Lung (tissue), 11 donors: ENCODE measurements at regions not wholly inside any gene's neighbourhood (a gene's known extent, or its start where the extent isn't known, plus 50 kb on each side); places are given as distances from the start of the nearest gene placed in this dataset.

Experiments used
- ATAC-seq: fragments of 200-7000 bp; cut with Tn5 transposase; one replicate; pipeline ENCODE4 v1.9.1; 2020; ENCODE audit warnings: moderate number of reproducible peaks; ENCODE audit not compliant: insufficient read depth, low FRiP score
- DNase-seq, 3 donors: peaks; one replicate each; pipeline ENCODE4 v3.0.0-alpha.2; 2013 to 2017
- H3K27ac ChIP-seq, 2 donors: one replicate each; pipeline ENCODE4 v1.5.1; 2013; ENCODE audit warnings: mild to moderate bottlenecking in 2 of 2, moderate library complexity in 2 of 2, control low read depth in 1 of 2, inconsistent platforms in 1 of 2, low read depth in 1 of 2, low read length in 1 of 2
- H3K27me3 ChIP-seq, 3 donors: one replicate each; pipeline ENCODE4 v1.5.1; 2013; ENCODE audit warnings: low read length in 2 of 3; ENCODE audit not compliant: control insufficient read depth in 3 of 3, insufficient read depth in 3 of 3
- H3K36me3 ChIP-seq, 4 donors: one replicate each; pipeline ENCODE4 v1.5.1; 2013; ENCODE audit warnings: low read length in 4 of 4, mild to moderate bottlenecking in 1 of 4, moderate library complexity in 1 of 4; ENCODE audit not compliant: control insufficient read depth in 4 of 4, insufficient read depth in 4 of 4
- H3K4me1 ChIP-seq, 5 donors: one replicate each; pipeline ENCODE4 v1.5.1; 2013; ENCODE audit warnings: low read length in 5 of 5, mild to moderate bottlenecking in 2 of 5, moderate library complexity in 1 of 5; ENCODE audit not compliant: control insufficient read depth in 5 of 5, insufficient read depth in 5 of 5
- H3K4me3 ChIP-seq: one replicate; pipeline ENCODE4 v1.5.1; 2013; ENCODE audit warnings: mild to moderate bottlenecking, control low read depth, moderate library complexity
- H3K9ac ChIP-seq, 2 donors: one replicate each; pipeline ENCODE4 v1.5.1; 2013; ENCODE audit warnings: low read length in 2 of 2, control low read depth in 1 of 2; ENCODE audit not compliant: insufficient read depth in 1 of 2
- H3K9me3 ChIP-seq, 4 donors: one replicate each; pipeline ENCODE4 v1.5.1; 2013; ENCODE audit warnings: low read length in 3 of 4, mild to moderate bottlenecking in 1 of 4, moderate library complexity in 1 of 4; ENCODE audit not compliant: control insufficient read depth in 4 of 4, insufficient read depth in 3 of 4
- CTCF ChIP-seq: IDR thresholded peaks from 2 replicates; pipeline ENCODE4 v1.5.1; 2012; ENCODE audit warnings: mild to moderate bottlenecking; ENCODE audit errors: control extremely low read depth, extremely low read depth
- WGBS, 2 donors: extraction: QIAGEN DNeasy Blood & Tissue Kit; methylation state at CpG; one replicate each; pipeline ENCODE4 v1.1.7; 2013; 5-methylcytosine and 5-hydroxymethylcytosine counted together
- donor health status: control.
- donor health status: control.
- donor health status: Bipolar disorder and iron deficiency.
- donor health status: healthy.
- donor health status: DM: yes; HTN: yes; CAD: no.

- DNase-seq, result no peak
- H3K36me3 ChIP-seq, result no peaks in the 10 kb centered on the region
- 96 to 100% methylated on average over 1 of the region's 1 CpG for WGBS, 2 donors
- H3K4me1 ChIP-seq, result peaks cover 0 to 5% (median 0%) of the 10 kb centered on the region in 5 donors
- ATAC-seq, result no peak
- H3K9me3 ChIP-seq, result no peaks in the 10 kb centered on the region
- no peak overlapping the region for H3K27ac ChIP-seq
- H3K4me3 ChIP-seq, result no peak overlapping the region
- no peak overlapping the region for H3K9ac ChIP-seq
- TF ChIP-seq CTCF, result no peak
- no peaks in the 10 kb centered on the region for H3K27me3 ChIP-seq
Measured at GRCh38 chr3:144036498-144036897, 64.9 kb downstream of the DIPK2A start.

- H3K36me3 ChIP-seq, result no peaks in the 10 kb centered on the region
- no peaks in the 10 kb centered on the region for H3K27me3 ChIP-seq
- no peak overlapping the region for H3K9ac ChIP-seq
- TF ChIP-seq CTCF, result no peak
- no peak overlapping the region for H3K4me3 ChIP-seq
- no peak overlapping the region for H3K27ac ChIP-seq
- ATAC-seq (no peak), DNase-seq (no peak)
- no peaks in the 10 kb centered on the region for H3K4me1 ChIP-seq
- H3K9me3 ChIP-seq, result no peaks in the 10 kb centered on the region
Measured at GRCh38 chr3:144039661-144040060, 68.0 kb downstream of the DIPK2A start.

- Histone ChIP-seq H3K4me1 (no peaks in the 10 kb centered on the region), H3K4me3 (no peak overlapping the region), H3K9me3 (no peaks in the 10 kb centered on the region), H3K27ac (no peak overlapping the region), H3K9ac (no peak overlapping the region), H3K27me3 (no peaks in the 10 kb centered on the region), H3K36me3 (no peaks in the 10 kb centered on the region)
- DNase-seq (no peak), ATAC-seq (no peak)
- no peak for TF ChIP-seq CTCF
- 79 to 85% methylated on average over 1 of the region's 1 CpG for WGBS, 2 donors
Measured at GRCh38 chr3:144041960-144042556, 70.4 kb downstream of the DIPK2A start.

- Histone ChIP-seq H3K36me3 (no peaks in the 10 kb centered on the region), H3K4me3 (no peak overlapping the region), H3K9ac (no peak overlapping the region), H3K27ac (no peak overlapping the region), H3K9me3 (no peaks in the 10 kb centered on the region), H3K27me3 (no peaks in the 10 kb centered on the region), H3K4me1 (no peaks in the 10 kb centered on the region)
- no peak for TF ChIP-seq CTCF
- whole genome bisulfite sequencing, 2 donors, result 66 to 73% methylated on average over 1 of the region's 1 CpG
- ATAC-seq (no peak), DNase-seq (no peak)
Measured at GRCh38 chr3:144045766-144046165, 74.1 kb downstream of the DIPK2A start.
